H9 (cell line): ENCODE measurements at regions not wholly inside any gene's neighbourhood (a gene's known extent, or its start where the extent isn't known, plus 50 kb on each side); places are given as distances from the start of the nearest gene placed in this dataset.

ENCODE experiments used
- DNase-seq: peaks from one replicate; pipeline ENCODE4 v3.0.0-alpha.2; 2017
- H2AFZ ChIP-seq: one replicate; pipeline ENCODE4 v1.6.1; 2013; ENCODE audit warnings: mild to moderate bottlenecking, low read length, control low read depth, moderate library complexity
- H2AK5ac ChIP-seq: 2 replicates; pipeline ENCODE4 v1.6.1; 2013; ENCODE audit warnings: low read length, control low read depth, mixed read lengths; ENCODE audit not compliant: insufficient read length
- H2BK120ac ChIP-seq: one replicate; pipeline ENCODE4 v1.6.1; 2013; ENCODE audit warnings: low read depth, mild to moderate bottlenecking, low read length, control low read depth, inconsistent platforms; ENCODE audit not compliant: poor library complexity, severe bottlenecking
- H2BK12ac ChIP-seq: 2 replicates; pipeline ENCODE4 v1.6.1; 2013; ENCODE audit warnings: low read length, control low read depth, mixed read lengths, low read depth; ENCODE audit not compliant: insufficient read length
- H2BK15ac ChIP-seq: 2 replicates; pipeline ENCODE4 v1.6.1; 2013; ENCODE audit warnings: low read depth, low read length, control low read depth
- H2BK20ac ChIP-seq: one replicate; pipeline ENCODE4 v1.6.1; 2013; ENCODE audit warnings: low read depth, mild to moderate bottlenecking, low read length, control low read depth, inconsistent platforms; ENCODE audit not compliant: poor library complexity, severe bottlenecking
- H2BK5ac ChIP-seq: 2 replicates; pipeline ENCODE4 v1.6.1; 2013; ENCODE audit warnings: low read length, control low read depth, mixed read lengths; ENCODE audit not compliant: insufficient read length
- H3K14ac ChIP-seq: 2 replicates; pipeline ENCODE4 v1.6.1; 2013; ENCODE audit warnings: low read length, control low read depth; ENCODE audit not compliant: insufficient read depth
- H3K18ac ChIP-seq: 2 replicates; pipeline ENCODE4 v1.6.1; 2013; ENCODE audit warnings: low read depth, mild to moderate bottlenecking, mixed read lengths, low read length, control low read depth; ENCODE audit not compliant: insufficient read length
- H3K23ac ChIP-seq: 2 replicates; pipeline ENCODE4 v1.6.1; 2013; ENCODE audit warnings: low read length, control low read depth, mixed read lengths, low read depth; ENCODE audit not compliant: insufficient read length
- H3K23me2 ChIP-seq: 2 replicates; pipeline ENCODE4 v1.6.1; 2013; ENCODE audit warnings: low read depth, mild to moderate bottlenecking, mixed read lengths, low read length, control low read depth; ENCODE audit not compliant: insufficient read length, poor library complexity, severe bottlenecking
- H3K27ac ChIP-seq: 2 replicates; pipeline ENCODE4 v1.5.1; 2013; ENCODE audit warnings: low read length, control low read depth, mixed read lengths, low read depth; ENCODE audit not compliant: insufficient read length
- H3K27me3 ChIP-seq: 2 replicates; pipeline ENCODE4 v1.6.1; 2013; ENCODE audit warnings: low read length, control low read depth, inconsistent platforms; ENCODE audit not compliant: insufficient read depth
- H3K4ac ChIP-seq: 2 replicates; pipeline ENCODE4 v1.6.1; 2013; ENCODE audit warnings: low read depth, mild to moderate bottlenecking, control low read depth, inconsistent platforms, low read length, moderate library complexity
- H3K4me1 ChIP-seq: 2 replicates; pipeline ENCODE4 v1.6.1; 2013; ENCODE audit warnings: low read length, control low read depth, inconsistent platforms; ENCODE audit not compliant: insufficient read depth
- H3K4me2 ChIP-seq: 2 replicates; pipeline ENCODE4 v1.6.1; 2013; ENCODE audit warnings: low read length, control low read depth, mixed read lengths; ENCODE audit not compliant: insufficient read length, insufficient read depth
- H3K56ac ChIP-seq: 2 replicates; pipeline ENCODE4 v1.6.1; 2013; ENCODE audit warnings: low read depth, mild to moderate bottlenecking, mixed read lengths, low read length, control low read depth; ENCODE audit not compliant: insufficient read length
- H3K79me1 ChIP-seq: 2 replicates; pipeline ENCODE4 v1.6.1; 2013; ENCODE audit warnings: low read depth, mild to moderate bottlenecking, moderate library complexity, low read length, control low read depth, inconsistent platforms; ENCODE audit not compliant: insufficient read depth, poor library complexity, severe bottlenecking
- H3K79me2 ChIP-seq: 2 replicates; pipeline ENCODE4 v1.6.1; 2013; ENCODE audit warnings: low read length, control low read depth, inconsistent platforms; ENCODE audit not compliant: insufficient read depth
- H3K9ac ChIP-seq: 2 replicates; pipeline ENCODE4 v1.6.1; 2013; ENCODE audit warnings: low read length, control low read depth, mixed read lengths; ENCODE audit not compliant: insufficient read length; ENCODE audit errors: extremely low read depth
- H3K9me3 ChIP-seq: one replicate; pipeline ENCODE4 v1.6.1; 2013; ENCODE audit warnings: low read depth, low read length, inconsistent platforms; ENCODE audit not compliant: control insufficient read depth
- H3T11ph ChIP-seq: one replicate; pipeline ENCODE4 v1.6.1; 2013; ENCODE audit warnings: mild to moderate bottlenecking, low read length, control low read depth, inconsistent platforms
- H4K20me1 ChIP-seq: one replicate; pipeline ENCODE4 v1.6.1; 2013; ENCODE audit not compliant: control insufficient read depth, insufficient read length, insufficient read depth
- H4K5ac ChIP-seq: 2 replicates; pipeline ENCODE4 v1.6.1; 2013; ENCODE audit warnings: low read depth, mild to moderate bottlenecking, mixed read lengths, low read length, control low read depth; ENCODE audit not compliant: insufficient read length
- H4K8ac ChIP-seq: replicated peaks from 2 replicates; pipeline ENCODE4 v1.6.1; 2013; ENCODE audit warnings: low read length, control low read depth, mixed read lengths, low read depth; ENCODE audit not compliant: insufficient read length
- H4K91ac ChIP-seq: 2 replicates; pipeline ENCODE4 v1.6.1; 2013; ENCODE audit warnings: low read depth, mild to moderate bottlenecking, moderate library complexity, mixed read lengths, low read length, control low read depth; ENCODE audit not compliant: insufficient read length
- H3K27ac Mint-ChIP-seq, 3 experiments: 2 replicates in 2 of 3; 3 replicates in 1 of 3; pipeline ENCODE4 v1.8.0; 2020 to 2021; ENCODE audit warnings: mixed read lengths in 3 of 3, mild to moderate bottlenecking in 1 of 3, moderate library complexity in 1 of 3
- H3K27me3 Mint-ChIP-seq: 2 replicates; pipeline ENCODE4 v1.8.0; 2021; ENCODE audit warnings: low read depth, mild to moderate bottlenecking, moderate library complexity, mixed read lengths
- H3K36me3 Mint-ChIP-seq, 3 experiments: 2 replicates in 2 of 3; 3 replicates in 1 of 3; pipeline ENCODE4 v1.8.0; 2020 to 2021; ENCODE audit warnings: low read depth in 3 of 3, mixed read lengths in 3 of 3; ENCODE audit not compliant: insufficient read depth in 1 of 3
- H3K4me1 Mint-ChIP-seq, 2 experiments: 2 replicates each; pipeline ENCODE4 v1.8.0; 2020; ENCODE audit warnings: mixed read lengths in 2 of 2
- H3K4me3 Mint-ChIP-seq, 2 experiments: 2 replicates in 1 of 2; 3 replicates in 1 of 2; pipeline ENCODE4 v1.8.0; 2020 to 2021; ENCODE audit warnings: mild to moderate bottlenecking in 2 of 2, mixed read lengths in 2 of 2, moderate library complexity in 1 of 2
- H3K9me3 Mint-ChIP-seq, 2 experiments: 2 replicates in 1 of 2; 3 replicates in 1 of 2; pipeline ENCODE4 v1.8.0; 2020; ENCODE audit warnings: mild to moderate bottlenecking in 2 of 2, mixed read lengths in 2 of 2, moderate library complexity in 1 of 2
- WGBS: extraction: QIAGEN DNeasy Blood & Tissue Kit; methylation state at CpG from one replicate; pipeline ENCODE4 v1.1.7; 2013; ENCODE audit warnings: missing lambda C conversion rate, low lambda C conversion rate, mixed read lengths; ENCODE audit not compliant: insufficient read length; ENCODE audit errors: extremely low coverage; 5-methylcytosine and 5-hydroxymethylcytosine counted together
- TF ChIP-seq, protein P1 (sequence below): fragments of 200-600 bp; sonication (generic); conservative IDR thresholded peaks from 3 replicates; pipeline ENCODE4 v1.8.0; 2021; ENCODE audit warnings: antibody characterized with exemption, mild to moderate bottlenecking

DNA sequence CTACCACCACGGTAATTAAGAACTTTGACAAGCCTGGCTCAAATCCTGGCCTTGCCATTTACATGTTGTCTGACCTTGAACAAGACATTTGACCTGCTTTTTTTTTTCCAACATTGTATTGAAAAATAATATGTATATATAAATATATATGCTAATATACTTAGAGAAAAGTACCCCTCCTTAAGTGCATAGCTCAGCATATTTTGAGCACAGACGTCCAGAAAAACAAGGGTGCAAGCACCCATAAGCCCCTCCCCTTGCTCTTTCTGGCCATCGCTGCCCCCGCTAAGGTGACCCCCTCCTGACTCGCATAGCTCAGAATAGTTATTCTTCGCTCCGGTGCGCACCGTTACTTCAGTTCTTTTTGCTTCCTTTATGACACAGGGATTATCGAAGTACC is 742.0 kb upstream of the FRG1 start:
- Histone ChIP-seq H3K56ac (no peak overlapping the region), H3K4ac (no peak overlapping the region), H3K79me1 (no peaks in the 10 kb centered on the region), H3K4me1 (no peaks in the 10 kb centered on the region), H2BK12ac (no peak overlapping the region), H4K8ac (no peak overlapping the region), H3K4me2 (no peak overlapping the region), H3K18ac (no peak overlapping the region), H2AFZ (no peak overlapping the region), H2BK120ac (no peak overlapping the region), H3K9me3 (no peaks in the 10 kb centered on the region), H3K23me2 (no peaks in the 10 kb centered on the region), H3K9ac (no peak overlapping the region), H3K14ac (no peak overlapping the region), H3K23ac (no peak overlapping the region), H4K91ac (no peak overlapping the region), H2BK20ac (no peak overlapping the region), H3K27ac (no peak overlapping the region), H4K20me1 (no peaks in the 10 kb centered on the region), H3K27me3 (no peaks in the 10 kb centered on the region), H4K5ac (no peak overlapping the region), H2AK5ac (no peak overlapping the region), H2BK15ac (no peak overlapping the region), H3T11ph (no peak overlapping the region), H2BK5ac (no peak overlapping the region), H3K79me2 (no peaks in the 10 kb centered on the region)
- TF ChIP-seq, protein P1, sequence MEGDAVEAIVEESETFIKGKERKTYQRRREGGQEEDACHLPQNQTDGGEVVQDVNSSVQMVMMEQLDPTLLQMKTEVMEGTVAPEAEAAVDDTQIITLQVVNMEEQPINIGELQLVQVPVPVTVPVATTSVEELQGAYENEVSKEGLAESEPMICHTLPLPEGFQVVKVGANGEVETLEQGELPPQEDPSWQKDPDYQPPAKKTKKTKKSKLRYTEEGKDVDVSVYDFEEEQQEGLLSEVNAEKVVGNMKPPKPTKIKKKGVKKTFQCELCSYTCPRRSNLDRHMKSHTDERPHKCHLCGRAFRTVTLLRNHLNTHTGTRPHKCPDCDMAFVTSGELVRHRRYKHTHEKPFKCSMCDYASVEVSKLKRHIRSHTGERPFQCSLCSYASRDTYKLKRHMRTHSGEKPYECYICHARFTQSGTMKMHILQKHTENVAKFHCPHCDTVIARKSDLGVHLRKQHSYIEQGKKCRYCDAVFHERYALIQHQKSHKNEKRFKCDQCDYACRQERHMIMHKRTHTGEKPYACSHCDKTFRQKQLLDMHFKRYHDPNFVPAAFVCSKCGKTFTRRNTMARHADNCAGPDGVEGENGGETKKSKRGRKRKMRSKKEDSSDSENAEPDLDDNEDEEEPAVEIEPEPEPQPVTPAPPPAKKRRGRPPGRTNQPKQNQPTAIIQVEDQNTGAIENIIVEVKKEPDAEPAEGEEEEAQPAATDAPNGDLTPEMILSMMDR: no peak
- Mint-ChIP-seq H3K4me3 (no peak overlapping the region), H3K36me3 (peaks cover 0 to 6% (median 0%) of the 10 kb centered on the region in 3 experiments; a peak in 1 of 7 replicates), H3K27me3 (no peaks in the 10 kb centered on the region; the same call in 1 of the 2 replicates), H3K27ac (no peak overlapping the region), H3K9me3 (no peaks in the 10 kb centered on the region), H3K4me1 (peaks cover 18 to 31% of the 10 kb centered on the region in 2 experiments)
- no peak for DNase-seq
- no CpG with 5 or more reads among the region's 10 CpGs for WGBS
